ENCODE measurements at regions not wholly inside any gene's neighbourhood (a gene's known extent, or its start where the extent isn't known, plus 50 kb on each side); places are given as distances from the start of the nearest gene placed in this dataset.

- TF ChIP-seq CTCF (conservative IDR thresholded peaks at IDR 0.05; ENCODE audit: low read depth in 2 of 2): no peak
- TF ChIP-seq JUNB (IDR thresholded peaks at IDR 0.05; ENCODE audit: unreplicated experiment): no peak
- TF ChIP-seq EZH2 (IDR thresholded peaks at IDR 0.05; ENCODE audit: low read depth, unreplicated experiment): no peak
- no peak for TF ChIP-seq REST (IDR thresholded peaks at IDR 0.05; ENCODE audit: unreplicated experiment)
- no peak for TF ChIP-seq POLR2AphosphoS5 (IDR thresholded peaks at IDR 0.05; ENCODE audit: low read depth)
- TF ChIP-seq EZH2phosphoT487 (IDR thresholded peaks at IDR 0.05; ENCODE audit: unreplicated experiment): no peak
These were observed 1899.8 kb upstream of the PIK3C3 start for GRCh38 chr18:40055262-40055661.

Measured in GM23338 (cell line).